ENCODE measurements at regions not wholly inside any gene's neighbourhood (a gene's known extent, or its start where the extent isn't known, plus 50 kb on each side); places are given as distances from the start of the nearest gene placed in this dataset.

DNA sequence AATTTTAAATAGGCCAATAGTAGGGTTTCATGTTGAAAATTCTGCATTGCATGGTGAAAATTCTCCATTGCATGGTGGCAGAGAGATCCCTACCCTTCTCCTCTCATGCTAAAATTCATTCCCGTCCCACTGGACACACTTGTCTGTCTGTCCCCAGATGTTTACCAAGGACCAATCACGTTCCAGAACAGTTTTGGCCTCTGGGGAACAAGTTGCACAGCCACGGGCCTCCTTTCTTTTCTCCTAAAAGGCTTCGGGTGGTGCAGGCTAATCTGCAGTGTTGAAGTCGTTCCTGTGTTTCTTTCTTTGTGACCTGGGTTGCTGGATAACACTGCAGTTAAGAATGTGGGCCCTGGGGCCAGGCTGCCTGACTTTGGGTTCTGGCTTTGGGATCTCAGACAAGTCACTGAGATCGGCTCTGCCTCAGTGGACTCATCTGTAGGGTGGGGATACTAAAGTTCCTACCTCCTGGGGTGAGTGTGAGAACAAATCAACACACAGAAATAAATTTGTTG, 113.1 kb upstream of the FAM204A start (continued):
- TF ChIP-seq, protein P1, sequence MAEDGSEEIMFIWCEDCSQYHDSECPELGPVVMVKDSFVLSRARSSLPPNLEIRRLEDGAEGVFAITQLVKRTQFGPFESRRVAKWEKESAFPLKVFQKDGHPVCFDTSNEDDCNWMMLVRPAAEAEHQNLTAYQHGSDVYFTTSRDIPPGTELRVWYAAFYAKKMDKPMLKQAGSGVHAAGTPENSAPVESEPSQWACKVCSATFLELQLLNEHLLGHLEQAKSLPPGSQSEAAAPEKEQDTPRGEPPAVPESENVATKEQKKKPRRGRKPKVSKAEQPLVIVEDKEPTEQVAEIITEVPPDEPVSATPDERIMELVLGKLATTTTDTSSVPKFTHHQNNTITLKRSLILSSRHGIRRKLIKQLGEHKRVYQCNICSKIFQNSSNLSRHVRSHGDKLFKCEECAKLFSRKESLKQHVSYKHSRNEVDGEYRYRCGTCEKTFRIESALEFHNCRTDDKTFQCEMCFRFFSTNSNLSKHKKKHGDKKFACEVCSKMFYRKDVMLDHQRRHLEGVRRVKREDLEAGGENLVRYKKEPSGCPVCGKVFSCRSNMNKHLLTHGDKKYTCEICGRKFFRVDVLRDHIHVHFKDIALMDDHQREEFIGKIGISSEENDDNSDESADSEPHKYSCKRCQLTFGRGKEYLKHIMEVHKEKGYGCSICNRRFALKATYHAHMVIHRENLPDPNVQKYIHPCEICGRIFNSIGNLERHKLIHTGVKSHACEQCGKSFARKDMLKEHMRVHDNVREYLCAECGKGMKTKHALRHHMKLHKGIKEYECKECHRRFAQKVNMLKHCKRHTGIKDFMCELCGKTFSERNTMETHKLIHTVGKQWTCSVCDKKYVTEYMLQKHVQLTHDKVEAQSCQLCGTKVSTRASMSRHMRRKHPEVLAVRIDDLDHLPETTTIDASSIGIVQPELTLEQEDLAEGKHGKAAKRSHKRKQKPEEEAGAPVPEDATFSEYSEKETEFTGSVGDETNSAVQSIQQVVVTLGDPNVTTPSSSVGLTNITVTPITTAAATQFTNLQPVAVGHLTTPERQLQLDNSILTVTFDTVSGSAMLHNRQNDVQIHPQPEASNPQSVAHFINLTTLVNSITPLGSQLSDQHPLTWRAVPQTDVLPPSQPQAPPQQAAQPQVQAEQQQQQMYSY (CRISPR knock-in tag; IDR thresholded peaks at IDR 0.05) = no peak
- no peak for TF ChIP-seq ZBTB21 (CRISPR knock-in tag; IDR thresholded peaks at IDR 0.05; ENCODE audit: borderline replicate concordance)
- TF ChIP-seq NR1H2 (CRISPR knock-in tag; IDR thresholded peaks at IDR 0.05) = no peak
- no peak for TF ChIP-seq ZNF425 (CRISPR knock-in tag; conservative IDR thresholded peaks at IDR 0.05)
- no peak for TF ChIP-seq ZNF121 (CRISPR knock-in tag; IDR thresholded peaks at IDR 0.05)
- TF ChIP-seq MLX (CRISPR knock-in tag; IDR thresholded peaks at IDR 0.05) = no peak
- TF ChIP-seq JUN (CRISPR knock-in tag; IDR thresholded peaks at IDR 0.05) = no peak

DNA sequence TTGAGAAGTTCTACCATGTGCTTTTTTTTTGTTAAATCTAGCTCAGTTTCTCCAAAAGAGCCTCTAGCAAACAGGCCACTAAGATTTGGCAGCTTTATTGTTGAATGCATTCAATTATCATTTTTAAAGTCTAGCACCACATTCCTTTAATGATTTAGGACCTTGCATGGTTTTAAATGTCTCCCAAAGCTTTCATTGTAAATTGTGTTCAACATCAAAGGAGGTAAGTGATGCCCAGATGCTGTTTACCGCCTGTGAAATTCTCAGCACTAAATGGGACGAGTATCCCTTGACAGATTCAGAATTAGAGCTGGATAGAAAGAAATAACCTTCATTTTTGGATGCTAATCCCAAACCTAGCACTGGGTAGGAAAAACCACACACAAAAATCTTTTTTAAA, 112.1 kb upstream of the FAM204A start:
- Mint-ChIP-seq H3K4me3 (no peak overlapping the region), H3K36me3 (no peaks in the 10 kb centered on the region), H3K27me3 (ENCODE audit: low read depth) (peaks cover 6% of the 10 kb centered on the region; the same call in 1 of the 2 replicates), H3K4me1 (peaks cover 4% of the 10 kb centered on the region; the same call in 1 of the 2 replicates), H3K9me3 (peaks cover 16% of the 10 kb centered on the region), H3K27ac (no peak overlapping the region)
- POLR2A ChIA-PET = no interaction called here
- DNase-seq (ENCODE audit: low spot score) (no peak), ATAC-seq (no peak)
- CTCF ChIA-PET = no interaction called here
- no peak for TF ChIP-seq ZNF219 (CRISPR knock-in tag; IDR thresholded peaks at IDR 0.05; ENCODE audit: borderline replicate concordance)
- no peak for TF ChIP-seq NR3C1 (CRISPR knock-in tag; conservative IDR thresholded peaks at IDR 0.05; ENCODE audit: low read depth)
- TF ChIP-seq IRF1 (CRISPR knock-in tag; IDR thresholded peaks at IDR 0.05) = no peak
- no peak for TF ChIP-seq TEAD4 (CRISPR knock-in tag; IDR thresholded peaks at IDR 0.05)
- no peak for TF ChIP-seq PREB (CRISPR knock-in tag; IDR thresholded peaks at IDR 0.05; ENCODE audit: borderline replicate concordance)
- no peak for TF ChIP-seq CTCF (IDR thresholded peaks at IDR 0.05)
- no peak for TF ChIP-seq STAT6 (CRISPR knock-in tag; conservative IDR thresholded peaks at IDR 0.05; ENCODE audit: low read depth)
- no peak for TF ChIP-seq NR2C2 (CRISPR knock-in tag; IDR thresholded peaks at IDR 0.05)
- TF ChIP-seq ZNF317 (CRISPR knock-in tag; IDR thresholded peaks at IDR 0.05; ENCODE audit: borderline replicate concordance, low read depth) = no peak
- TF ChIP-seq NR1H2 (CRISPR knock-in tag; IDR thresholded peaks at IDR 0.05) = no peak
- no peak for TF ChIP-seq GRHL2 (CRISPR knock-in tag; IDR thresholded peaks at IDR 0.05; ENCODE audit: insufficient replicate concordance, severe bottlenecking)
- no peak for TF ChIP-seq CREM (CRISPR knock-in tag; IDR thresholded peaks at IDR 0.05)
- no peak for TF ChIP-seq RORB (CRISPR knock-in tag; IDR thresholded peaks at IDR 0.05)
